HEK293T (cell line): ENCODE measurements at regions not wholly inside any gene's neighbourhood (a gene's known extent, or its start where the extent isn't known, plus 50 kb on each side); places are given as distances from the start of the nearest gene placed in this dataset.

ENCODE experiments used
- ARNT ChIP-seq: fragments of 450-650 bp; IDR thresholded peaks from 2 replicates; pipeline ENCODE4 v1.6.1; 2017; ENCODE audit warnings: mild to moderate bottlenecking
- BHLHE40 ChIP-seq: fragments of 450-650 bp; IDR thresholded peaks from 2 replicates; pipeline ENCODE4 v1.6.1; 2016; ENCODE audit warnings: mild to moderate bottlenecking, moderate library complexity, borderline replicate concordance
- CTBP1 ChIP-seq: fragments of 450-650 bp; IDR thresholded peaks from 2 replicates; pipeline ENCODE4 v1.6.1; 2016; ENCODE audit warnings: borderline replicate concordance
- ELF4 ChIP-seq: fragments of 450-650 bp; IDR thresholded peaks from 2 replicates; pipeline ENCODE4 v1.6.1; 2017; ENCODE audit warnings: antibody characterized with exemption
- FOXK2 ChIP-seq: fragments of 450-650 bp; IDR thresholded peaks from 2 replicates; pipeline ENCODE4 v1.6.1; 2016; ENCODE audit warnings: mild to moderate bottlenecking
- FOXM1 ChIP-seq: fragments of 450-650 bp; IDR thresholded peaks from 2 replicates; pipeline ENCODE4 v1.6.1; 2017; ENCODE audit warnings: mild to moderate bottlenecking, borderline replicate concordance
- HDGF ChIP-seq: fragments of 450-650 bp; IDR thresholded peaks from 2 replicates; pipeline ENCODE4 v1.6.1; 2017; ENCODE audit warnings: antibody characterized with exemption, borderline replicate concordance
- L3MBTL2 ChIP-seq: fragments of 450-650 bp; conservative IDR thresholded peaks from 2 replicates; pipeline ENCODE4 v1.6.1; 2016; ENCODE audit warnings: mild to moderate bottlenecking
- NFRKB ChIP-seq: fragments of 450-650 bp; IDR thresholded peaks from 2 replicates; pipeline ENCODE4 v1.6.1; 2016; ENCODE audit warnings: mild to moderate bottlenecking, moderate library complexity
- PKNOX1 ChIP-seq: fragments of 450-650 bp; IDR thresholded peaks from 2 replicates; pipeline ENCODE4 v1.6.1; 2016
- SP1 ChIP-seq: fragments of 450-650 bp; IDR thresholded peaks from 2 replicates; pipeline ENCODE4 v1.6.1; 2017
- SUZ12 ChIP-seq: fragments of 450-650 bp; IDR thresholded peaks from 2 replicates; pipeline ENCODE4 v1.6.1; 2016; ENCODE audit warnings: mild to moderate bottlenecking
- TARDBP ChIP-seq: fragments of 450-650 bp; IDR thresholded peaks from 2 replicates; pipeline ENCODE4 v1.6.1; 2016

GRCh38 chr10:8507156-8507555, 452.7 kb downstream of the GATA3 start:
- TF ChIP-seq TARDBP, result no peak
- no peak for TF ChIP-seq NFRKB
- no peak for TF ChIP-seq SP1
- no peak for TF ChIP-seq FOXK2
- TF ChIP-seq HDGF, result no peak
- TF ChIP-seq PKNOX1, result no peak
- TF ChIP-seq BHLHE40, result no peak
- no peak for TF ChIP-seq ARNT
- no peak for TF ChIP-seq SUZ12
- no peak for TF ChIP-seq FOXM1
- TF ChIP-seq CTBP1, result no peak
- TF ChIP-seq ELF4, result no peak
- no peak for TF ChIP-seq L3MBTL2
